Inferior parietal cortex (tissue), 1 donor: ENCODE measurements at regions not wholly inside any gene's neighbourhood (a gene's known extent, or its start where the extent isn't known, plus 50 kb on each side); places are given as distances from the start of the nearest gene placed in this dataset.
"Not testable (repeated sequence)": the region's sequence is repeated elsewhere in the genome, so short reads cannot be mapped to it uniquely, and the experiment has no call there.

Experiments used
- DNase-seq: peaks from one replicate; pipeline ENCODE4 v3.0.0-alpha.2; 2016; ENCODE audit errors: extremely low spot score

- not testable (repeated sequence) for DNase-seq
Measured at GRCh38 chr2:89221474-89221873, 530.0 kb downstream of the RPIA start.

- not testable (repeated sequence) for DNase-seq
Measured at GRCh38 chr2:89222063-89222732, 530.7 kb downstream of the RPIA start.

GRCh38 chr2:89224803-89225202 is 533.3 kb downstream of the RPIA start:
- not testable (repeated sequence) for DNase-seq

- not testable (repeated sequence) for DNase-seq
Measured at GRCh38 chr2:89229979-89230378, 538.5 kb downstream of the RPIA start.

GRCh38 chr2:89231241-89231640 is 539.8 kb downstream of the RPIA start:
- not testable (repeated sequence) for DNase-seq

GRCh38 chr2:89233931-89234330 is 542.5 kb downstream of the RPIA start:
- not testable (repeated sequence) for DNase-seq

GRCh38 chr2:89234818-89235466 is 543.5 kb downstream of the RPIA start:
- not testable (repeated sequence) for DNase-seq

GRCh38 chr2:89236832-89237450 is 545.5 kb downstream of the RPIA start:
- DNase-seq = not testable (repeated sequence)

- not testable (repeated sequence) for DNase-seq
Measured at GRCh38 chr2:89237783-89238182, 546.3 kb downstream of the RPIA start.

GRCh38 chr2:89243114-89243700 is 551.7 kb downstream of the RPIA start:
- not testable (repeated sequence) for DNase-seq

GRCh38 chr2:89244407-89244806 is 552.9 kb downstream of the RPIA start:
- not testable (repeated sequence) for DNase-seq

- DNase-seq = not testable (repeated sequence)
Measured at GRCh38 chr2:89245478-89245877, 554.0 kb downstream of the RPIA start.

- DNase-seq = not testable (repeated sequence)
Measured at GRCh38 chr2:89246027-89246426, 554.6 kb downstream of the RPIA start.

- DNase-seq = not testable (repeated sequence)
Measured at GRCh38 chr2:89246620-89247019, 555.1 kb downstream of the RPIA start.

GRCh38 chr2:89255013-89255412 is 563.5 kb downstream of the RPIA start:
- not testable (repeated sequence) for DNase-seq

GRCh38 chr2:89273443-89273842 is 582.0 kb downstream of the RPIA start:
- DNase-seq = not testable (repeated sequence)

GRCh38 chr2:89280536-89280935 is 589.1 kb downstream of the RPIA start:
- DNase-seq = not testable (repeated sequence)

- DNase-seq = not testable (repeated sequence)
Measured at GRCh38 chr2:89286448-89287080, 595.1 kb downstream of the RPIA start.

- DNase-seq = not testable (repeated sequence)
Measured at GRCh38 chr2:89287084-89287483, 595.6 kb downstream of the RPIA start.

- DNase-seq = not testable (repeated sequence)
Measured at GRCh38 chr2:89291717-89292298, 600.3 kb downstream of the RPIA start.

GRCh38 chr2:89293399-89293798 is 601.9 kb downstream of the RPIA start:
- not testable (repeated sequence) for DNase-seq
